OCI-M1 (cell line): ENCODE measurements at regions not wholly inside any gene's neighbourhood (a gene's known extent, or its start where the extent isn't known, plus 50 kb on each side); places are given as distances from the start of the nearest gene placed in this dataset.

Source experiments
- DNase-seq: peaks from one replicate; lab custom pipeline; 2025; lab: John Stamatoyannopoulos, UW

DNA sequence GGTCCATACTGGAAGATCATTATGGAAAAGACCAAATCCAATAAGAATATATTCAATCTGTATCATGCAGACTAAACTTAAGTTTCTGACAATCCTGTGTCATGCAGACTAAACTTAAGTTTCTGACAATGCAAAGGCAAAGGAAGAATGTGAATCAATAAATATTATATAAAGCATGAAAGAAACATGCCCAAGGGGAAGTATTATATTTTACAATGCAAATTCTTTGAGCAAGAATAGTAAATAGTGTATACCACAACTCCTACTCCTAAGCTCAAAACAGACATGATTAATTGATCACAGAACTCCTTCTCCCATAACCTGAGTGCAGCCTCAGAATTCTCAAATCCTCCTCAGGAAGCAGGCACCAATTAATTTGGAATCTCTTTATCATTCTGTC is 71.3 kb upstream of the BDNF start:
- no peak for DNase-seq

DNA sequence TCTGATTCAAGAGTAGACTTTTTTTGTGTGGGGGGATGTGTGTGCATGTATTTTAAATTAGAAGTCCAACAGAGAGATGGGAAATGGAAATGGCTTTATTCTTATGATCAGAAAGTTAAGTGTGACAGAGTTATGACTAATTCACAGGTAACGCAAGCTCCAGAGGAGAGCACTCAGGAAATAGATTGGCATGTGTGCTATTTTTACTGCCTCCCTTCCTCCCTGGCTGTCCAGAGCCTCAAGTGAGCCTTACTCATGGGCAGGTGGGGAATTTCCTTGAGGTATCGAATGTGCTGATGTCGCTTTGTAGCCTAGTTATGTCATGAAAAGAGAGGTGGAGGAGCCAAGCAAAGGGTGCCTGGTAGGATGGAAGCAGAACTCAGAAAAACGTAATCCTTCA is 70.3 kb upstream of the BDNF start:
- no peak for DNase-seq

DNA sequence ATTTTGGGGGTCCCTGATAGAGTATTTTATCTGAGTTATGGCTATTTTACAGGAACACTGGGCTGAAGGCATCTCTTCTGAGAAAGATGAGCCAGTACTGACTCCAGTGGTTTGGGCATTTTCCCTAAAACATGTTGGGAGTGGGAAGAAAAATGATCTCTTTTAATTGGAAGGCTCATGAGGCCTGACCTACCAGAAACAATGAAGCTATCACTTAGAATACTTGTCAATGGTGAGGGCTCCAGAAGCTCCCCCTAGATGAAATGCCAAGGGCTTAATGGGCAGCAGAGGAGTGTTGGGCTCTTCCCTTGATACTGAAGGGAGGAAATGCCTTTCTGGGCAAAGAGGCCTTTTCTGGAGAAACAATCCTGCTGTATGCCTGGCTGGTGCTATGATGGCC is 63.5 kb upstream of the BDNF start:
- no peak for DNase-seq

DNA sequence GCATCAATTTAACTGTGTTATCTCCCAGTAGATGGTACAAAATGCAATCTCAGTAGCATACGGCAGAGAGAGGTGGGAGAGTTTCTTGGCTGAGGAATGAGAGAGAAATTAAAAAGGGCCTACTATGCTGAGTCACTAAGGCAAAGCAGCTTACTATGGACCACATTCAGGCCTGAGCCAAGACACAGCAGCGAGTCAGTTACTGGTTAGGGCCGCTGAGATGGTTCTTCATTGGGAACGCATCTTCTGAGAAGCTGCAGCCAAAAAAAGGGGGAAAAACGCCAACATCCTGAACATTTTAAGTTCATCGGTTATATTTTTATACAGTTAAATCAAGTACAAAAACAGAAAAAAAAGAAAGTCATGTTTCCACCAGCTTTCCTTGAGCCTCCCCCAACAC is 61.1 kb upstream of the BDNF start:
- no peak for DNase-seq

DNA sequence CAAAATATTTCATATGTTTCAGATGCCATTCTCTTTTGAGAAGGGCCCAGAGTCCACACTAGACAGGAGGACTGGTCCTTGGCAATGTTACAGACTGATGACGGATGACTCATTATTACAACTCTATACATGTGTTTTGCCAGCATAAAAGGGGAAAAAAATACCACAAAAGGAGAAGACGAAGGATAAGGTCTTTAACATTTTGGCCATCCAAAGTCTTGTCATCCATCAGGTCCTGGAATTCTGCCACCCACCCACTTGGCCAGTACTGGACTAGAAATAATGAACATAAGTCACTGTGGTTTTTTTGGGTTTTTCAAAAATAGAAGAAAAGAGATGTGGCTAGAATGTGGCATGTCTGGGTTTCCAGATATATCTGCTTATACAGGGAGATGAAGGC is 57.7 kb upstream of the BDNF start:
- peak; percentile 69 for DNase-seq

DNA sequence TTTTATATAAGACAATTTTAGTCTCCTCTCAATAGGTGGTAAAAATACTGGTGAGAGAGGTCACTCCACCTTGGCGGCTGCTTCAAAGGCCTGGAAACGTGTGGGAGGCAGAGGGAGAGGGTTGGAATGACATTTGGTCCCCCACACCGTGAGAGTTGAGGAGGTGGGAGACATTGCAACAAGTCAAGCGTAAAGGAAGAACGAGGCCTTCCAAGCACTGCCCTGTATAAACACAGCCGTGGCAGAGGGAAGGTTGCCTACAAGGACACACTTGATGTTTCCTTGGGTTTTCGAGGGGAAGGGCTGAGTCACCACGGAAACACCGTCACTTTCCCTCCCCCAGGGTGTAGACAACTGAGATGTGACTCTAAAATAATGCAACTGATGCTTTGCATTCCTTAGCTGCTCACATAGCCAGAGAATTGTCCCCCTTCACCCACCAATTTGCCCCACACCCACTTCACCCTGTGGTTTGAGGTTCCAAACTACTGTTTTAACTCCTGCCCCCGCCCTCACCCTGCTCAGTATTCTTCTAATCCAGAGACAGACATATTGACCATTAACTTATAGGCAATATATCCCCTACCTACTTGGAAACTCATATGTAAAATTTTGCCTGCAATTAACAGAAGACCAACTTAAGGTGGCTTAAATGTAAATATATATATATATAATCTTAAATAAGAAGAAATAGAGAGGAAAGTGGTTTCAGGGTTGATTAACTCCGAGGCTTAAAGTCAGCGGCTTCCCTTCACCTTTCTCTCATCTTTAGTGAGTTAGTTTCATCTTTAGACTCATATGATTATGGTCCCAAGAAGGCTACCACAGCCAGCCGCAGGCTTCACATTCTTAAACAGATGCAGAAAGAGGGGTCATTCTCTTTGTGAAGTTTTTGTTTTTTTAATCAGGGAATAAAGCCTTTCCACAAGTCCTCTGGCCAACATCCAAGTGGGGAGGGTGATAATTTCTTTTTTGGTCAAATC is 54.1 kb upstream of the BDNF start:
- DNase-seq = no peak
